Panc1 (cell line): ENCODE measurements at regions not wholly inside any gene's neighbourhood (a gene's known extent, or its start where the extent isn't known, plus 50 kb on each side); places are given as distances from the start of the nearest gene placed in this dataset.

Source experiments
- CTCF ChIP-seq: fragments of 450-650 bp; IDR thresholded peaks from 2 replicates; pipeline ENCODE4 v1.5.1; 2017; ENCODE audit warnings: mild to moderate bottlenecking
- POLR2AphosphoS5 ChIP-seq: IDR thresholded peaks from 2 replicates; pipeline ENCODE4 v1.6.1; 2012; ENCODE audit warnings: mild to moderate bottlenecking, low read depth, low read length, moderate library complexity
- REST ChIP-seq, 2 experiments: IDR thresholded peaks; 2 replicates each; pipeline ENCODE4 v1.6.1; 2011 to 2012; ENCODE audit warnings: low read depth in 2 of 2, control low read depth in 1 of 2, low read length in 1 of 2, mild to moderate bottlenecking in 1 of 2, moderate library complexity in 1 of 2; ENCODE audit not compliant: insufficient read depth in 1 of 2
- SIN3A ChIP-seq: IDR thresholded peaks from 2 replicates; pipeline ENCODE4 v1.6.1; 2012; ENCODE audit warnings: low read depth, mild to moderate bottlenecking, low read length, moderate library complexity, borderline replicate concordance; ENCODE audit not compliant: insufficient read depth
- TCF7L2 ChIP-seq: IDR thresholded peaks from 2 replicates; pipeline ENCODE4 v1.6.1; 2011; ENCODE audit warnings: mild to moderate bottlenecking, low read depth, low read length, inconsistent platforms

GRCh38 chr1:181175955-181176354 is 87.5 kb downstream of the IER5 start:
- TF ChIP-seq CTCF: no peak
- no peak for TF ChIP-seq POLR2AphosphoS5
- no peak for TF ChIP-seq REST (IDR thresholded peaks at IDR 0.05; ENCODE audit: insufficient read depth in 1 of 2, low read depth in 2 of 2, low read length in 1 of 2)
- no peak for TF ChIP-seq TCF7L2
- TF ChIP-seq SIN3A: no peak
